Keratinocyte (primary cell): ENCODE measurements at regions not wholly inside any gene's neighbourhood (a gene's known extent, or its start where the extent isn't known, plus 50 kb on each side); places are given as distances from the start of the nearest gene placed in this dataset.

ENCODE experiments used
- CTCF ChIP-seq, 3 experiments: IDR thresholded peaks in 1 of 3; conservative IDR thresholded peaks in 1 of 3; optimal IDR thresholded peaks in 1 of 3; 2 replicates in 2 of 3; 3 replicates in 1 of 3; pipeline versions ENCODE3 to v1.5.1; 2011; ENCODE audit warnings: low read length in 3 of 3, mild to moderate bottlenecking in 3 of 3, moderate library complexity in 2 of 3, control low read depth in 1 of 3, inconsistent platforms in 1 of 3; ENCODE audit not compliant: insufficient read depth in 2 of 3; ENCODE audit errors: extremely low read depth in 1 of 3
- EZH2 ChIP-seq: IDR thresholded peaks from one replicate; pipeline ENCODE4 v1.6.1; 2012; ENCODE audit warnings: inconsistent platforms, mild to moderate bottlenecking, low read length, moderate library complexity

DNA sequence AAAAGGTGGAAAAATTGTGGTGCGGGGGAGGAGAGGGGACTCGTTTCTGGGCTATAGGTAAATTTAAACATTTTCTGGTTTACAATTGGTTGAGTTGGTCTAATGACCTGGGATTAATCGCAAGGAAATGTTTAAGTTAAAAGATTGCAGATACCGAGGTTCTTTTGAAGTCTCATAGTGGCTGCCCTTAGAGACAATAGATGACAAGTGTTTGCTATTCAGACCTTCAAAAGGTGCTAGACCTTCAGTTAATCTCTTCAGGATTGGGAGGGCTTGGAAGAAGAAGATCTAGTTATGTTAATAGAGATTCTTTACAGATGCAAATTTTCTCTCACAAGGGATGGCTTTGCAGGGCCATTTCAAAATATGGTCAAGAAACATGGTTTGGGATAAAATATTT lies 2286.1 kb upstream of the AGA start:
- TF ChIP-seq CTCF (optimal IDR thresholded peaks at IDR 0.05 in 1 of 3, IDR thresholded peaks at IDR 0.05 in 1 of 3, conservative IDR thresholded peaks at IDR 0.05 in 1 of 3; ENCODE audit: extremely low read depth in 1 of 3, insufficient read depth in 2 of 3, low read length in 3 of 3) (no peak), EZH2 (no peak)
